Neuronal stem cell (in vitro differentiated cells): ENCODE measurements at regions not wholly inside any gene's neighbourhood (a gene's known extent, or its start where the extent isn't known, plus 50 kb on each side); places are given as distances from the start of the nearest gene placed in this dataset.

ENCODE experiments used
- DNase-seq: peaks from one replicate; pipeline ENCODE4 v3.0.0-alpha.2; 2013; ENCODE audit warnings: low spot score
- H2AFZ ChIP-seq: one replicate; pipeline ENCODE4 v1.6.1; 2013; ENCODE audit warnings: mild to moderate bottlenecking, low read length, inconsistent platforms
- H2AK5ac ChIP-seq: 2 replicates; pipeline ENCODE4 v1.6.1; 2013; ENCODE audit warnings: low read depth, mild to moderate bottlenecking, inconsistent platforms, low read length, moderate library complexity, mixed read lengths
- H2BK120ac ChIP-seq: 2 replicates; pipeline ENCODE4 v1.6.1; 2013; ENCODE audit warnings: low read depth, mild to moderate bottlenecking, inconsistent platforms, low read length, moderate library complexity, mixed read lengths
- H2BK12ac ChIP-seq: one replicate; pipeline ENCODE4 v1.6.1; 2013; ENCODE audit warnings: low read length, inconsistent platforms
- H2BK15ac ChIP-seq: 2 replicates; pipeline ENCODE4 v1.6.1; 2013; ENCODE audit warnings: mild to moderate bottlenecking, low read length, inconsistent platforms, mixed read lengths
- H2BK5ac ChIP-seq: one replicate; pipeline ENCODE4 v1.6.1; 2013; ENCODE audit warnings: inconsistent platforms, mild to moderate bottlenecking, low read length, moderate library complexity
- H3K14ac ChIP-seq: one replicate; pipeline ENCODE4 v1.6.1; 2013; ENCODE audit warnings: low read length, inconsistent platforms
- H3K18ac ChIP-seq: 2 replicates; pipeline ENCODE4 v1.6.1; 2013; ENCODE audit warnings: low read length, inconsistent platforms
- H3K23ac ChIP-seq: 2 replicates; pipeline ENCODE4 v1.6.1; 2013; ENCODE audit warnings: low read depth, mild to moderate bottlenecking, mixed read lengths, low read length, inconsistent platforms; ENCODE audit not compliant: poor library complexity
- H3K27ac ChIP-seq: replicated peaks from 3 replicates; pipeline ENCODE4 v1.5.1; 2013; ENCODE audit warnings: low read length, inconsistent platforms
- H3K27me3 ChIP-seq, 3 experiments: 2 replicates each; pipeline ENCODE4 v1.6.1; 2013; ENCODE audit warnings: low read length in 3 of 3, mild to moderate bottlenecking in 2 of 3, inconsistent platforms in 1 of 3, low read depth in 1 of 3, mixed read lengths in 1 of 3, moderate library complexity in 1 of 3; ENCODE audit not compliant: control insufficient read depth in 3 of 3, insufficient read depth in 3 of 3
- H3K36me3 ChIP-seq, 2 donors: replicated peaks in 1 of 2; 2 replicates each; pipeline ENCODE4 v1.6.1; 2013; ENCODE audit warnings: low read length in 2 of 2; ENCODE audit not compliant: control insufficient read depth in 2 of 2, insufficient read depth in 2 of 2
- H3K4ac ChIP-seq: 2 replicates; pipeline ENCODE4 v1.6.1; 2013; ENCODE audit warnings: inconsistent platforms, mild to moderate bottlenecking, low read length, moderate library complexity
- H3K4me1 ChIP-seq, 2 donors: 1 replicate in 1 of 2; 2 replicates in 1 of 2; pipeline ENCODE4 v1.6.1; 2013; ENCODE audit warnings: low read length in 2 of 2, low read depth in 1 of 2; ENCODE audit not compliant: control insufficient read depth in 2 of 2, insufficient read depth in 1 of 2
- H3K4me2 ChIP-seq: one replicate; pipeline ENCODE4 v1.6.1; 2013; ENCODE audit warnings: mild to moderate bottlenecking, low read length, inconsistent platforms; ENCODE audit not compliant: insufficient read depth, poor library complexity, severe bottlenecking
- H3K4me3 ChIP-seq, 2 donors: 2 replicates each; pipeline ENCODE4 v1.5.1; 2013; ENCODE audit warnings: low read length in 2 of 2, mild to moderate bottlenecking in 2 of 2, inconsistent platforms in 1 of 2, moderate library complexity in 1 of 2
- H3K79me1 ChIP-seq: one replicate; pipeline ENCODE4 v1.6.1; 2013; ENCODE audit warnings: low read depth, mild to moderate bottlenecking, inconsistent platforms, low read length, moderate library complexity
- H3K9ac ChIP-seq: one replicate; pipeline ENCODE4 v1.6.1; 2013; ENCODE audit warnings: mild to moderate bottlenecking, low read depth, low read length, inconsistent platforms; ENCODE audit not compliant: poor library complexity
- H3K9me3 ChIP-seq, 2 donors: replicated peaks in 1 of 2; 2 replicates each; pipeline versions ENCODE3 to v1.6.1; 2013; ENCODE audit warnings: low read length in 2 of 2, mild to moderate bottlenecking in 2 of 2, inconsistent platforms in 1 of 2, low read depth in 1 of 2, mixed read lengths in 1 of 2, moderate library complexity in 1 of 2; ENCODE audit not compliant: control insufficient read depth in 2 of 2, insufficient read depth in 1 of 2
- H4K8ac ChIP-seq: one replicate; pipeline ENCODE4 v1.6.1; 2013; ENCODE audit warnings: low read depth, mild to moderate bottlenecking, inconsistent platforms, low read length, moderate library complexity
- H4K91ac ChIP-seq: one replicate; pipeline ENCODE4 v1.6.1; 2013; ENCODE audit warnings: low read length, low read depth, mild to moderate bottlenecking, inconsistent platforms; ENCODE audit not compliant: poor library complexity
- WGBS, 2 donors: extraction: QIAGEN DNeasy Blood & Tissue Kit; methylation state at CpG; one replicate each; pipeline ENCODE4 v1.1.7; 2013; ENCODE audit warnings: missing lambda C conversion rate in 2 of 2, mixed read lengths in 1 of 2; ENCODE audit not compliant: insufficient read length in 2 of 2, insufficient replicate concordance in 1 of 2; ENCODE audit errors: extremely low coverage in 2 of 2; 5-methylcytosine and 5-hydroxymethylcytosine counted together

DNA sequence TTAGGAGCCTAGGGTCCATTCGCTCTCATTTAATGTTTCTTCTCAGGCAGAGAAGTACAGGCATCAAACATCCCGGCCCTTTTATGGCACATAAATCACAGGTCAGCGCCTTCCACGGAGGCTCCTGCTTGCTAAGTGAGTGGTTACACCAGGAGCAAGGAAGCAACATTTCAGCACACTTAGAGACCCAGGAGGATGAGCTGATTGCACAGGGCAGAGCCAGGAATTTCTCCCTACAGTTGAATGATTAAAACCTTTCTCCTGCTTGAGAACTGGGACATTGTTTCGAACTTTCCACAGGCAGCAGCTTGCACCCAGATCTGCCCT lies 233.4 kb downstream of the SPTSSA start:
- Histone ChIP-seq H3K4me3 (no peak overlapping the region), H3K23ac (no peak overlapping the region), H3K27ac (no peak overlapping the region), H3K4ac (no peak overlapping the region), H3K9me3 (no peaks in the 10 kb centered on the region), H3K79me1 (no peaks in the 10 kb centered on the region), H3K27me3 (no peaks in the 10 kb centered on the region), H3K4me2 (no peak overlapping the region), H2BK120ac (no peak overlapping the region), H4K91ac (no peak overlapping the region), H2BK12ac (no peak overlapping the region), H3K4me1 (peaks cover 0 to 6% of the 10 kb centered on the region in 2 donors), H3K36me3 (no peaks in the 10 kb centered on the region), H3K14ac (no peak overlapping the region), H2BK15ac (no peak overlapping the region), H2BK5ac (no peak overlapping the region), H3K18ac (no peak overlapping the region), H4K8ac (no peak overlapping the region), H3K9ac (no peak overlapping the region), H2AFZ (peak overlapping the region; percentile 84), H2AK5ac (peak overlapping the region; percentile 44)
- no CpG with 5 or more reads among the region's 5 CpGs for WGBS, 2 donors
- DNase-seq = no peak

DNA sequence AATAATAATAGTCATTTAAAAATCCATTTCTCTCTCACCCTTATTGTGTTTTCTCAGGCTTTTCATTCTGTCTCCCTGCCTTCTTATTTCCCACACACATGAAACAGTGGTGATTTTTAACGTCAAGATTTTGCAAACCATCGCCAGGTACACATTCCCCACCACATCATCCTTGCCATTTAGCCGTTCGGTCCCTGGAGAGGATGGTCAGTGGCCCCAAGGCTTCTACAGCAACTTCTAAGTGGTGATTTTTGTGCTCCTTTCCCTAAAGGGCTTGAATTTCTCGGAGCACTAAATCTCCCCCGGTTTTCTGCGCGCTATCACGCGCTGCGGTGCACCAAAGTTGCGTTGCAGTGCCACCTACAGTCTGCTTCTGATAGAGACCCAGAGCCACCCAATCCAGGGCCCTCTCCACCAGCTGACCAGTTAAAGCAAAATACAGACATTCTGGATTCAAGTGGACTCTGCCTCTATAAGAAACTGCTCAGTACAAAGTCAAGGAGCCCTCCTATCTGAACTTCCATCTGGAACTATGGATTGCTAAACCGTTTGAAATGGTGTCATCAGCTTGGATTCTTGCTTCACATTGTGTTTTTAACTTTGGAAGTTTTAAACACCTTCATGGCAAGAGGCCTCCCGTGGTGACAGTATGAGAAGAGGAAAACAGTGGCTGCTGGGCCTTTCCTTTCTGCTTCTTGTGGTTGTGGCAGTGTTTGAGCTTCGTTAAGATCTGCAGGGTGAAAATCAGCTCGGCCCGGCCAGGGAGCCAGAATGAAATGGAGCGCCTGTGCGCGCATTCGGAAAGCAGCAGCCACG lies 234.0 kb downstream of the SPTSSA start:
- no CpG with 5 or more reads among the region's 22 CpGs for WGBS, 2 donors
- H2BK5ac ChIP-seq = no peak overlapping the region
- no peak overlapping the region for H3K4me3 ChIP-seq

DNA sequence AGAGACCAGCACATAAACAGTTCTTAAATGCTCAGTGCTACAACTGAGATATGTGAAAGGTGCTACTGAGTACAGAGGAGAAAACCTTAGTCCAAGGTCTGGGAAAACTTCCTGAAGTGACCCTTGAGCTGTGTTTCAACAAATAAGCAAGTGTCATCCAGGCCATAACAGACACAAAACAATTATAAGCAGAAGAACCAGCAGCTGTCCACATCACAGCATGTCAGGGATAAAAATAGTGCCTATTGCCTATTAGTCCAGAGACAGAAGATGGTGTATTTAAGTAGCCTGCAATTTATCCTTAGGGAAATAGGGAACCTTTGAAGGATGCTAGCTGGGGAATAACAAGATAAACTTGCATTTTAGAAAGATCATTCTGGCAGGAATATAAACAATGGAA lies 237.8 kb downstream of the SPTSSA start:
- no peaks in the 10 kb centered on the region for H3K27me3 ChIP-seq

More for the DNA sequence above, 234.0 kb downstream of the SPTSSA start:
- no peak overlapping the region for H3K14ac ChIP-seq
- H2BK12ac ChIP-seq = no peak overlapping the region
- peak overlapping the region; percentile 44 for H2AK5ac ChIP-seq
- no peak overlapping the region for H3K4ac ChIP-seq
- H3K23ac ChIP-seq = no peak overlapping the region
- H2AFZ ChIP-seq = peak overlapping the region; percentile 84
- no peaks in the 10 kb centered on the region for H3K9me3 ChIP-seq
- H3K36me3 ChIP-seq = no peaks in the 10 kb centered on the region
- H3K27me3 ChIP-seq = no peaks in the 10 kb centered on the region
- H3K9ac ChIP-seq = no peak overlapping the region
- H3K18ac ChIP-seq = no peak overlapping the region
- H3K4me2 ChIP-seq = no peak overlapping the region
- no peak overlapping the region for H2BK120ac ChIP-seq
- DNase-seq = peak; percentile 57
- peaks cover 3 to 11% of the 10 kb centered on the region in 2 donors for H3K4me1 ChIP-seq
- no peak overlapping the region for H2BK15ac ChIP-seq
- no peak overlapping the region for H4K8ac ChIP-seq
- H3K27ac ChIP-seq = no peak overlapping the region
- no peaks in the 10 kb centered on the region for H3K79me1 ChIP-seq
- no peak overlapping the region for H4K91ac ChIP-seq

DNA sequence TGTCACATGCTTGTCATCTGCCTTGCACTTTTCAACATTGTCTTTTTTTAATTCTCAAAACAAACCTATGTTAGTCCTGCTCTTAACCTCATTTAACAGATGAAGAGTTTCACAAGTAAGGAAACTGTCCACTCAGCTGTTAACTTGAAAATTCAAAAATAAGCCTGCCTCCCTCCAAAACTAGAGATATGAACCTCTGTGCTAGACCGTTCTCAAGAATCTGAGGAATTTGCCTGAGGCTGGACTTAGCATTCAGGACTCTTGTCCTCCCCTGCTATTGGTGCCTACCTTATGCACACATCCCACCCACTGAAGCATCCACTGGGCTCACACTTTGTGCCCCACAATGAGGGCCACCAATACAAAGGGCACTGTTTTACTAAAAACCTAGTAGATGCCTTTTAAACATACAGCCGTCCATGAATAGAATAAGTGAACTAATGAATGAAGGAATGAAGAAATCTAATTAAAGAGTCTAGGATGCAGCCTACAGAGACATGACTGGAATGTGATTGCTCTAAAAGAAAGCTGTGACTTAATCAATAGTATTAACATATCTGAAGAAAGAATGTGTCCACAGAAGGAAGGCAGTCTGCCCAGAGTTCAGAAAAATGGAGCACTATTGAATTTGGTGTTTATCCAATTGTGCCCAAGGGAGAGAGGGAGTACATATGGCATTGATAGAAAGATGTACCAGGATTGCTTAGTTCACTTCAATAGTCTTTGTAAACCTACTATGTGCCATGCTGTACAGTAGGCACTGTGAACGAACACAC lies 238.5 kb downstream of the SPTSSA start:
- H4K91ac ChIP-seq = no peak overlapping the region
- H3K79me1 ChIP-seq = no peaks in the 10 kb centered on the region
- no peak overlapping the region for H3K4me2 ChIP-seq
- H3K9ac ChIP-seq = no peak overlapping the region
- H4K8ac ChIP-seq = no peak overlapping the region
- H3K4me1 ChIP-seq = peaks cover 7 to 19% of the 10 kb centered on the region in 2 donors
- H3K4me3 ChIP-seq = no peak overlapping the region
- WGBS, 2 donors = no CpG with 5 or more reads among the region's 3 CpGs
- H3K27me3 ChIP-seq = no peaks in the 10 kb centered on the region
- H3K14ac ChIP-seq = no peak overlapping the region
- DNase-seq = no peak
- no peak overlapping the region for H3K4ac ChIP-seq
- no peaks in the 10 kb centered on the region for H3K36me3 ChIP-seq
- peak overlapping the region; percentile 84 for H2BK12ac ChIP-seq
- no peak overlapping the region for H2BK15ac ChIP-seq
- H3K27ac ChIP-seq = peak overlapping the region; percentile 10
- H2BK5ac ChIP-seq = no peak overlapping the region
- no peak overlapping the region for H2AK5ac ChIP-seq
- no peak overlapping the region for H2AFZ ChIP-seq
- H3K18ac ChIP-seq = no peak overlapping the region
- no peaks in the 10 kb centered on the region for H3K9me3 ChIP-seq
- no peak overlapping the region for H2BK120ac ChIP-seq
- H3K23ac ChIP-seq = no peak overlapping the region

More for the DNA sequence above, 237.8 kb downstream of the SPTSSA start:
- Histone ChIP-seq H4K8ac (no peak overlapping the region), H3K27ac (no peak overlapping the region), H3K9me3 (no peaks in the 10 kb centered on the region), H3K4me1 (peaks cover 7 to 19% of the 10 kb centered on the region in 2 donors), H3K4me2 (no peak overlapping the region), H2AK5ac (no peak overlapping the region), H3K79me1 (no peaks in the 10 kb centered on the region), H3K4me3 (no peak overlapping the region), H2BK15ac (no peak overlapping the region), H3K36me3 (no peaks in the 10 kb centered on the region), H3K23ac (no peak overlapping the region), H2BK5ac (no peak overlapping the region), H3K4ac (no peak overlapping the region), H3K14ac (no peak overlapping the region), H4K91ac (no peak overlapping the region), H2BK12ac (peak overlapping the region; percentile 84), H2AFZ (no peak overlapping the region), H3K9ac (no peak overlapping the region), H2BK120ac (no peak overlapping the region), H3K18ac (no peak overlapping the region)
- no peak for DNase-seq
